CD4-positive, alpha-beta T cell treated with Interleukin-6 at 100 ng/mL for 8 hours (primary cell): ENCODE measurements at regions not wholly inside any gene's neighbourhood (a gene's known extent, or its start where the extent isn't known, plus 50 kb on each side); places are given as distances from the start of the nearest gene placed in this dataset.
"Not testable (repeated sequence)": the region's sequence is repeated elsewhere in the genome, so short reads cannot be mapped to it uniquely, and the experiment has no call there.

Experiments used
- DNase-seq: peaks from one replicate; pipeline ENCODE4 v3.0.0-alpha.2; 2020; ENCODE audit warnings: mixed read lengths, low spot score

- no peak for DNase-seq
Measured at GRCh38 chr2:8587920-8588830, 93.7 kb upstream of the ID2 start.

- DNase-seq, result no peak
Measured at GRCh38 chr2:8588831-8589191, 93.0 kb upstream of the ID2 start.

GRCh38 chr2:8589721-8590120 is 92.1 kb upstream of the ID2 start:
- DNase-seq, result no peak

- DNase-seq, result no peak
Measured at GRCh38 chr2:8590938-8591337, 90.9 kb upstream of the ID2 start.

GRCh38 chr2:8592736-8593135 is 89.1 kb upstream of the ID2 start:
- DNase-seq, result no peak

- DNase-seq, result no peak
Measured at GRCh38 chr2:8593243-8593642, 88.6 kb upstream of the ID2 start.

GRCh38 chr2:8594731-8595427 is 87.0 kb upstream of the ID2 start:
- DNase-seq, result no peak

GRCh38 chr2:8595428-8595805 is 86.4 kb upstream of the ID2 start:
- DNase-seq, result no peak

GRCh38 chr2:8595811-8596600 is 85.8 kb upstream of the ID2 start:
- DNase-seq, result no peak

GRCh38 chr2:8597094-8597493 is 84.8 kb upstream of the ID2 start:
- DNase-seq, result no peak

- DNase-seq, result no peak
Measured at GRCh38 chr2:8597559-8598225, 84.2 kb upstream of the ID2 start.

- DNase-seq, result no peak
Measured at GRCh38 chr2:8598295-8599165, 83.3 kb upstream of the ID2 start.

GRCh38 chr2:8599421-8600242 is 82.2 kb upstream of the ID2 start:
- no peak for DNase-seq

- no peak for DNase-seq
Measured at GRCh38 chr2:8600456-8600855, 81.4 kb upstream of the ID2 start.

- DNase-seq, result no peak
Measured at GRCh38 chr2:8602809-8603208, 79.0 kb upstream of the ID2 start.

- DNase-seq, result not testable (repeated sequence)
Measured at GRCh38 chr2:8603356-8603755, 78.5 kb upstream of the ID2 start.

- DNase-seq, result no peak
Measured at GRCh38 chr2:8604262-8604661, 77.6 kb upstream of the ID2 start.

GRCh38 chr2:8605351-8606065 is 76.3 kb upstream of the ID2 start:
- DNase-seq, result no peak

- DNase-seq, result no peak
Measured at GRCh38 chr2:8606226-8606625, 75.6 kb upstream of the ID2 start.
